ENCODE measurements at regions not wholly inside any gene's neighbourhood (a gene's known extent, or its start where the extent isn't known, plus 50 kb on each side); places are given as distances from the start of the nearest gene placed in this dataset.

GRCh38 chr18:41617647-41618046 lies 337.4 kb upstream of the PIK3C3 start:
- DNase-seq = no peak

DNA sequence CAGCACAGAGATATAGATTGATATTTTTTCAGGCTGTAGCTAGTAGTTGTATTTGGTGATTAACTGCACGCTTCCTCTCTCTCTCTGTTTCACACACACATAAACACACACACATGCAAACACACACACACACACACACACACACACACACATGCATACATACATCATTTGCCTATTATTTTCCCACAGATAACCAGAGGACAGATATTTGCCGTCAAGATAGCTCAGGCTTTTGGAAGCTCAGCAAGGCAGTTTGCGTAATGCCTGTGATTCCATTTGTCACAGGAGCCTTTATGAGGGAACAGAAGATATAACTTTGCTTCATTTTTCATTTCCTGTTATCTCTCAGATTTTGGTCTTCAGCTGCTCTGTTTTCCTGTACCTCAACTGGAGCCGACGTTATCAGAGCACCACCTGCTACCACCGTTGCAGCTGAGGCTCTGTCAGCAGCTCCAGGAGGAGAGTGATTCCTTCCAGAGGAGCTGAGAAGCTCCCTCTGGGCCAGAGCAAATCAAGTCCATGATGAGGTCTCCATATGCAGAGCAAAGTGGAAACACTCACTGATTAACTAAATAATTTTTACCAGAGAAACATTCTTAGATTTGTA lies 341.9 kb upstream of the PIK3C3 start:
- DNase-seq = no peak

GRCh38 chr18:41604964-41605363 lies 350.1 kb upstream of the PIK3C3 start:
- no peak for DNase-seq

DNA sequence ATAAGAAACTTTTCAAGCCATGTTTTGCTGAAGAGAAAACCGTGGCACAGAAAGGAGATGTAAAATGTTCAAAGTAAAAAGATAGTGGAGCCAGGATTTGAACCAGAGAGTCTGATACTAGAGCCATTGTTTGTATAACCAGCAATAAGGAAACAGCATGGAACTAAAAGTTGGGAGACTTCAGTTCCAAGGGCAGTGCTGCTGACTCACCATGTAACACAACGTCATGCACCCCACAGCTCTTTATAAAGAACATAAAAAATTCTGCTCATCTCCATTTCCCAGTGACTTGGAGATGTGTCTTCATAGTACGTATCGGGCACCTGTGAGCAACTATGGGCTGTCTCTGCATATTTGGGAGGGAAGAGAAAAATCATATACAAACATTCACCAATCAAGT lies 353.0 kb upstream of the PIK3C3 start:
- no peak for DNase-seq

DNA sequence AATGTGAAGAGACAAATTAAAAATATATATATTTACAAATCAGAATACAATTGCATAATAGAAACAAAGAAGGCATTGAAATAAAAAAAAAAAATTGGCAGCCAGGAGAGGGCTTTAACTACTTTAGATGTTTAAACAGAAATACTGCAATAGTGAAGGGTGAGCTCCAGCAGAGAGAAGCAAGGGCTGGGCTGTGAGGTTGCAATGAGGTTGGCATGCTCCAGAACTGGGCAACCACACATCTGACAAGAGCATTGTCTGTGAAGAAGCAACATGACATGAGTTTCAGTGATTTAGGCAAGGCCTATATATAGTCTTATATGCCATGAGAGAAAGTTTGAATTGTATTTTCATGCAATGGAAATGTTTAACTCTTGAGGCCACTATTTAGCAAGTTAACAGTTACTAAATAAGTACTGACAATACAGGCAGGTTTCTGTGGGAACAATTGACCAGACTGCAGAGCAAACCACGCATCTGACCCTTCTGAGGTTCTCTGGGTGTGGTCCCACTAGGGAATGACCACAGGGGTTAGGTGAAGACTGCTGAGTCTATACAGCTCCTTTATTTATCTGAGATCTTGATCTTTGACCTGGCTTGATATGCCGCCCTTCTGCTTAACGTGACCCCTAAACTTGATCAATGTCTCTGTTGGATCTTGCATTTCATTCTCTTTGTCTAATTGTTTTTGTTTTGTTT lies 354.2 kb upstream of the PIK3C3 start:
- DNase-seq = no peak

DNA sequence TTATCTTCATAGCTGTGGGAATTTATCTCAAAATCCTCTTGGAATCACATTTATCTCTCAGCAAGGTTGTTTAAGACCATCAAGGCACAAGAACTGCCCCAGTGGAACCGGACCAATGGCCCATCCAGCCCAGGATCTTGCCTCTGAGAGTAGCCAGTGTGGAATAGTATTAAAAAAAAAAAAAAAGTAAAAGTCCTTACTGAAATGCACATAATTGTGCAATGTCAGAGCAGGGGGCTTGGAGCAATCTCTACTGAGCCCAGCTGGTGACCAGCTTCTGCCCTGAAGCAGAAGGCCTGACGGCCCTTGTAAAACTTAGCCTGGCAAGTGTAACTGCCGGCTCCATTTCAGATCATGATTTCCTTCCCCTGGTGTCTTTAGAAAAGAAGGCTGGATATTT lies 355.6 kb upstream of the PIK3C3 start:
- no peak for DNase-seq

DNA sequence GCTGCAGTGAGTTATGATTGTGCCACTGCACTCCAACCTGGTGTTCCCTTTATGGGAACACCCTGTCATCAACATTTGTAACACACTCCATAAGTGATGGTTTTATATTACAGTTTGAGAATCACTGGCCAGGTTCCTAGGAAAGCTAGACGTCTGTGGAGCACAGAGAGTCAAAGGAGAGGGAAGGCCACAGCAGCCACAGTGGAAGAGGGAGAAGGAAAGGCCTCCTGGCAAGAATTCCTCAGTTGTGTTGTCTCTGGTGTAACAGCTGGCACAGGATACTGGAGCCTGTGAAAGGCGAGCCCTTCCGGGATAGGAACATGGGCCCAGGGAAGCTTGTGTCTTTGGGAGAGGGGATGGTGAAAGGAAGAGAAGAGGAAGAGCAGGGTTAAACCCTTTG lies 360.5 kb upstream of the PIK3C3 start:
- no peak for DNase-seq

- DNase-seq = no peak
Observed at GRCh38 chr18:41593171-41593675, 361.8 kb upstream of the PIK3C3 start.

DNA sequence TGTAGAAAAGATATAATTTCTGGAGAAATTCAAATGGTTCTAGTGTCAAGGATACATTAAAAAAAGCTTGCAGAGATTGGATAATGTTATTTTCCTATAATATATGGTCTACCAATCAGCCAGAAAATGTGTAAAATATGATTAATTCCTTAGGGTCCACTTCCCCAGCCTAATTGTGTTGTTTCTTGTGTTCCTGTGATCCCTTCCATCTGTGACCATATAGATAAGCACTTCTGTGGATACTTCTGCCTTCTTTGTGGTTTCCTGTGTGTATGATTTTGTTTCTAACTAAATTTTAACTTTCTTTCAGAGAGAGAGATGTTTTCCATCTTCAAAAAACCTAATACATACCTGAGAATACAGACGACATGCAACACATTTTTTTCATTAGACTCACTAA lies 367.1 kb upstream of the PIK3C3 start:
- DNase-seq = no peak

- no peak for DNase-seq
Observed at GRCh38 chr18:41585512-41585911, 369.5 kb upstream of the PIK3C3 start.

DNA sequence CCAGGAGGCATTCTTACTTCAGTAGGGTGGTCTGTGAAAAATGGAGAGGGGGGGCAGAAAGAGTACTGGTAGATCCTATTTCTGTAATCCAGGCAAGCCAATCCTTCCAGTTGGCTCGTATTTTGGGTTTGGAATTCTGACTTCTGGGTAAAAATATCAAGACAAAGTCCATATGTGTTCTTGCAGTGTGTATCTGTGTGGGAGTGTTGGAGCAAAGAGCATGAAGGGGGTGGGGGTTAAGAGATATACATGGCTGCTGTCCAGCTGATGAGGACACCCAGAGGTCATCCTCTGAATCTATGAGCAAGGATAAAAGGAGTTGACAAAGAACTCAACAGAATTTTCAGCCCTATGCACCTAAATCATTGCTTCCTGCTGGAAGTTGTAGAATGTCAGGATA lies 375.8 kb upstream of the PIK3C3 start:
- no peak for DNase-seq

DNA sequence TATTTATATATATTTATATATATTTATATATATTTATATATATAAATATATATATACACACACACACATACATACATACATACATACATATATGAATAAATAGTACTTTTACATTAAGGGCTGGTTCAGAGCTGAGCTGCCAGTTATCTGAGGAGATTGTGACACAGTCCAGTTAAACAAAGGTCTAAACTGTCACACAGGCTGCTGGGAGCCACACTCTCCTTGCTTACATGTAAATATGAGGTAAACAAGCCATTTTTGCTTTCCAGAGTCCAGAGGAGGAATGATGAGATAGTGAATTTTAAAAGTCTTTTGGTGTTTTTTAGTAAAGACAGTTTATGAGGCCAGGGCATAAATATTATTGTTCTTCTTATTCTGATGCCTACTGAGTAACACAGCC lies 377.5 kb upstream of the PIK3C3 start:
- DNase-seq = no peak

DNA sequence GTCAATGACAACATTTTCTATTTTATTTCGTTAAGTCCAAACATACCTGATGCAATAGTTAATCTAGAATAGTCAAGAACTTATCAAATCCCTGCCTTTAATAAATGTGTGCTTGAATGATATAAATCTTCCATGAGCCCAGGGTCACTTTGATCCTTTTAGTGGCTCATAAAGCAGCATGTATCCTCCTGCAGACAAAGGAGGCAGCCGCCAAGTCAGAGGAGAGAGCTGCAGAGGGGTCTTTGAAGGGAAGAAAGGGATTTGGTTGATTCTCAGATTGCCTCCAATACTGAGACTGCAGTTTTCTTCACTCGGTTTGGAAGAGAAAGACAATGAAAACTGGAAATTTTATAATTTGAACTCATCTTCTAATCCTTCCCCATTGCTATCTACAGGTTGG lies 378.4 kb upstream of the PIK3C3 start:
- no peak for DNase-seq

GRCh38 chr18:41569867-41570266 lies 385.2 kb upstream of the PIK3C3 start:
- no peak for DNase-seq

DNA sequence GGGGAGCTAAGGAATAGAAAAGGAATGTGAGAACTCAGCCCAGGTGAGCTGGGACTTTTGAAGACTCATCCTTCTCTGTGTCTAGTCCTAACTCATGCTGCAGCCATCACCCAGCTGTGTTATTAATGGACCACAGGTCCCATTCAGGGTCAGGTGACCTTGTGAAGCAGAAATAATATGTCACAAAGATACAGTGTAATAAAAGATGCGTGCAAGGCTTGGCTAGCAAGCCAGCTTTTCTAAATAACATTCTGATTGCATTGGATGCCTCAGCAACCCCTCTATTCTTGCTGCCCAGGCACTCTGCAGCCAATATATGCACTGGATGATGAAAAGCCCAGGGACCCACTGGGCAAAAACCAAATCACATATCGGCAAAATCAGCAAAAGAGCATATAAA lies 393.1 kb upstream of the PIK3C3 start:
- DNase-seq = no peak

DNA sequence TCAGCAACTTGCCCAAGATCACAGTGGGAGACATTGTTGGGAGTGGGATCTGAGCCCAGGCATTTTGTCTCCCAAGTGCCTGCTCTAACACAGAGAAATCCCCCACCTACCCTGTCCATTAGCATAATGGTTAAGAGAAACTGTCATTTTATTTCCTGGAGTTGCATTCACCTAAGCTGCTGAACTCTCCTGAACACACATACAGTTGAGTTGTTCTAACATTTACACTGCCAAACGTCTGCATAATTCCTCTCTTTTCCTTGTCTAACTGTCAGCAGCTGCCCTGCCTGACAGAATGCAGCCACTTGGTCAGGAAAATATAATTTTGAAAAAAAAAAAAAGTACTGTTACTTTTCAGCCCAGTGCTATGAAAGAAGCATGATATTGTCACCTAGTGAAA lies 396.3 kb upstream of the PIK3C3 start:
- DNase-seq = no peak

DNA sequence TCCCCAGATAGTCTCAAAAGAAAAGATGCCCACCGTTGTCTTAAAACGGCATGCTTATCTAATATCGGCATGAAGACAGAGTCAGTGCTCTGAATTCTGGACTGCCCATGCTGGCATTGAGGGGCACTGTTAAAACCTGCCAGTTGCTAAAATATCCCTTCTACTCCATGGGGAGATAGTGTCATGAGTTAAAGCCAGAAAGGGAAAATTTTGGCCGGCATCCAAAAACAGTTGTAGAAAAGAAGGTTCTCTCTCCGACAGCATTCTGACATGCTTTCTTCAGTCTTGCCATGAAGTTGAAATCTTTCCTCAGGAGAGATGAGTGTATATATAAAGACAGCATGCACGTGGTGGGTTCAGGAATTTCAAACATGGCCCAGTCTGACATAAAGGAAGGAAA lies 401.3 kb upstream of the PIK3C3 start:
- no peak for DNase-seq

GRCh38 chr18:41548521-41549260 lies 406.3 kb upstream of the PIK3C3 start:
- no peak for DNase-seq

DNA sequence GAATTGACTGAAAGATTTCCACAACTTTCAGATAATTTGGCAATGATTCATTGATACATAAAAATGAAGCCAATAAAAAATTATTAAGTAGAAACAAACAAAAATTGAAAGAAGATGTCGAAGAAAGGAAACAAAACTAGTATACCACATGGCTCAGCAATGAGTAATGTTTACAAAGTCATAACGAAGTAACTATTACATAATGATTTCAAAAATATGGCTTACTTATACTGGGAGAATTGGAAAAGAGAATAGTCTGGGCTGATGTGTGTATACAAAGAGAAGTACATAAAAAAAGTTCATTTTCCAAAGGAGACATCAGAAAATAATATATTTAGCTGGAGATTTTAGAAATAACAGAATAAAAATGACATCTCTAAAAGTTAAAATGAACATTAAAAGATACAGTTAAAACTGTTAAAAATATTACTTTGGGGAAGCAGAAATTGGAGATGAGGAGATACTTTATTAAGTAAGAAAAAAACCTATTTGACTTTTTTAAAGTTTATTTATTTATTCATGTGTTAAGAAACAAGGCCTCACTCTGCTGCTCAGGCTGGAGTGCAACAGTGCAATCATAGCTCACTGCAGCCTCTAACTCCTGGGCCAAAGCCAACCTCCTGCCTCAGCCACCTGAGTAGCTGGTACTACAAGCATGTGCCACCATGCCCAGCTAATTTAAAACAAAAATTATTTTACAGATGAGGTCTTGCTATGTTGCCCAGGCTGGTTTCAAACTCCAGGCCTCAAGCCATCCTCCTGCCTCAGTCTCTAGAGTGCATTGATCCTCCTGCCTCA lies 409.7 kb upstream of the PIK3C3 start:
- DNase-seq = no peak

DNA sequence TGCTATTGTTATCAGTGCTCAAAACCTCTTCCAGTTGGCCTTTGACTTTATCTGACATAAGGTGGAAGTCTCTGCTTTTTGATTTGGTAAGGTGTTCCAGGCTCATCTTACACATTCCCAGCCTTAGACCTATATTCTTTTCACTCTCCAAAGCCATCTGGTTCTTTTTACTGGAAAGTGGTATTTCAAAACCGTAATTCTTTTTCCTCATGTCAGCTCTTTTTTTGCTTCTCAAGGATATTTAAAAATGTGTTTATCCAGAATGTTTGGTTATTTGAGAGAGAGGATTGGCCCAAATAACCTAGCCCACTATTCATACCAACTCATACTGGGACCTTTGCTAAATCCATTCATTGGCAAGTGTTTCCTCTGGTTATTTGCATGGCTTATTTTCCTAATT lies 411.2 kb upstream of the PIK3C3 start:
- DNase-seq = no peak

DNA sequence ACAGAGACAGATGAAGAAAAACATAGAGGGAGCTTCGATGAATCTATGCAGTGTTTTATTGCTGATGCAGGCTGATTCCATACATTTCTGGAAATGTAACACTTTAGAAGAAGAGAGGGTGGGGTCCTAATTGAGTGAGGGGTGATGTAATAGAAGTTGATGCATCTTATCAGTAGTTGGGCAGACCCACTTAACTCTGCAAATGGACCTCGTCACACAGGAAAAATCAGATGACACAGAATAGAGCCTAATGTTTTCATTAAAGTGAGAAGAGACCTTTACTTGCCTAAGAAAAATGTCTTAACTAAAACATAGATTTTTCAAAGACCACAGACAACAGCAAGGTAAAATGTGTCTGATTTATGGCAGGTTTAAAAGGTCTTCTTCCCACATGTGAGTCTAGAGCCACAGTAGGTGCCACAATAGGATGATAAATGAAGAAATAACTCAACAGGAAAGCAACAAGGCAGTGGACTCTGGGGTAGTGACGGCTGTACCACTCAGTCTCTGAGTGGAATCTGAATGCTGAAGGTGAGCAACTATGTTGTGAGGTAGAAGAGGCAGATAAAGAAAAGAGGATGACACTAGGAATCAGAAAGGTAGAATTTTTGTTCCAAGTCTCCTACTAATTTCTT lies 414.7 kb upstream of the PIK3C3 start:
- DNase-seq = no peak

GRCh38 chr18:41538751-41539150 lies 416.3 kb upstream of the PIK3C3 start:
- DNase-seq = no peak

GRCh38 chr18:41537666-41538065 lies 417.4 kb upstream of the PIK3C3 start:
- DNase-seq = no peak

Measured in hematopoietic multipotent progenitor cell treated with erythropoietin and hydrocortisone succinate and interleukin-3 and kit ligand, for 8 days (in vitro differentiated cells).